Smooth muscle cell of the brain vasculature (primary cell): ENCODE measurements at regions not wholly inside any gene's neighbourhood (a gene's known extent, or its start where the extent isn't known, plus 50 kb on each side); places are given as distances from the start of the nearest gene placed in this dataset.
"Not testable (repeated sequence)": the region's sequence is repeated elsewhere in the genome, so short reads cannot be mapped to it uniquely, and the experiment has no call there.

Experiments used
- DNase-seq: peaks from one replicate; pipeline ENCODE4 v3.0.0-alpha.2; 2012; ENCODE audit warnings: low read depth, low spot score

GRCh38 chr7:124152859-124153692 is 120.2 kb upstream of the TMEM229A start:
- no peak for DNase-seq

- DNase-seq, result no peak
Observed at GRCh38 chr7:124137664-124138063, 104.8 kb upstream of the TMEM229A start.

- no peak for DNase-seq
Observed at GRCh38 chr7:124124201-124124600, 91.3 kb upstream of the TMEM229A start.

- DNase-seq, result no peak
Observed at GRCh38 chr7:124120911-124121310, 88.0 kb upstream of the TMEM229A start.

GRCh38 chr7:124113045-124113444 is 80.2 kb upstream of the TMEM229A start:
- no peak for DNase-seq

- no peak for DNase-seq
Observed at GRCh38 chr7:124106575-124106974, 73.7 kb upstream of the TMEM229A start.

- DNase-seq, result no peak
Observed at GRCh38 chr7:124101173-124101768, 68.4 kb upstream of the TMEM229A start.

- no peak for DNase-seq
Observed at GRCh38 chr7:124100190-124100589, 67.3 kb upstream of the TMEM229A start.

GRCh38 chr7:124099585-124099984 is 66.7 kb upstream of the TMEM229A start:
- not testable (repeated sequence) for DNase-seq

- DNase-seq, result no peak
Observed at GRCh38 chr7:124089621-124090020, 56.8 kb upstream of the TMEM229A start.

- DNase-seq, result no peak
Observed at GRCh38 chr7:124088590-124088989, 55.7 kb upstream of the TMEM229A start.

- DNase-seq, result no peak
Observed at GRCh38 chr7:124086843-124087242, 54.0 kb upstream of the TMEM229A start.

GRCh38 chr7:124085179-124085578 is 52.3 kb upstream of the TMEM229A start:
- DNase-seq, result no peak

- DNase-seq, result no peak
Observed at GRCh38 chr7:124084024-124084423, 51.2 kb upstream of the TMEM229A start.
